Right renal cortex interstitium (tissue), 3 donors: ENCODE measurements at regions not wholly inside any gene's neighbourhood (a gene's known extent, or its start where the extent isn't known, plus 50 kb on each side); places are given as distances from the start of the nearest gene placed in this dataset.
A peak's percentile ranks its signal among the peaks of the same experiment; 100 is the strongest.

Experiments used
- DNase-seq, 3 donors: peaks; one replicate each; pipeline ENCODE4 v3.0.0-alpha.2; 2013; ENCODE audit warnings: low read depth in 3 of 3, low spot score in 2 of 3

- no peak for DNase-seq
Observed at GRCh38 chr5:148708854-148709253, 54.5 kb upstream of the HTR4 start.

DNA sequence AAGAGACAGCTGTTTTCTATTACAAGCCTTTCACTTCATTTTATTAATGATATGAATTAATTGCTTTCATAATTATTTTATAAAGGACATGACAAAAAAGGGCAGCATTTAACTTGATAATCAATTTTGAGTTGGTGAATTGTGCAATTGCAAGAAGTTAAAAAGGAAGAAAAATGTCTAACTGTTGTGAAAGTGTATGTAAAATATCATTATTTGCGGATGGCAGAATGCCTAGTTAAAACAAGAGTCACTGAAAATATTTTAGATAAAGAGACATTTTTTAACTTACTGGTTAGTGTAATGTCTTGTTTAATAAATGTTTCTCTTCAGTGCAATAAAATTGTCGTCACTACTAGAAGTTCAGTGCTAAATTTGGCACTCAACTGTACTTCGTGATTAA is 57.6 kb upstream of the HTR4 start:
- no peak for DNase-seq

- DNase-seq, result no peak
Observed at GRCh38 chr5:148713735-148714508, 59.6 kb upstream of the HTR4 start.

DNA sequence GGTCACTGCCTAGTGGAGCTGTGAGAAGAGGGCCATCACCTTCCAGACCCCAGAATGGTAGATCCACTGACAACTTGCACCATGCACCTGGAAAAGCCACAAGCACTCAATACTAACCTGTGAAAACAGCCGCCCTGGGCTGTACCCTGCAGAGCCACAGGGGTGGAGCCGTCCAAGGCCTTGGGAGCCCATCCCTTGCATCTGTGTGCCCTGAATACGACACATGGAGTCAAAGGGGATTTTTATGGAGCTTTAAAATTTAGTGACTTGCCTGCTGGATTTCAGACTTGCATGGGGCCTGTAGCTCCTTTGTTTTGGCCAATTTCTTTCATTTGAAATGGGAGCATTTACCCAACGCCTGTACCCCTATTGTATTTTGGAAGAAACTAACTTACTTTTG is 62.4 kb upstream of the HTR4 start:
- no peak for DNase-seq

GRCh38 chr5:148717668-148718067 is 63.3 kb upstream of the HTR4 start:
- no peak for DNase-seq

GRCh38 chr5:148719605-148720004 is 65.3 kb upstream of the HTR4 start:
- DNase-seq, result no peak

DNA sequence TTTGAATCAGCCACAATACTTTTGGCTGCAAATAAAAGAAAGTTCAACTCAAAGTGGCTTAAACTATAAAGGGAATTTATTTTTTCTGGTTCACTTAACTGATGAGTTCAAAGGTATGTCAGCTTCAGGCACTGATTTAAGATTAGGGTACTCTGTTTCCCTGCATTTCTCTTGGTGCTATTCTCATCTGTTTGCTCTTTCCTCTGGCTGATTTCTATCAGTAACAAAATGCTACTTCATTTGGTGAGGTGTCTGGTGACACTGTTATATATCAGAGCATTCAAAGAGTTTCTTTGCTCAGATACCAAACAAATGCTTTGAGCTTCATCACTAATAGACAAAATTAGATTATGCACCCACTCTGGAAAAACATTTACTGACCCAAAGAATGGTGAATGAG is 65.9 kb upstream of the HTR4 start:
- DNase-seq, result no peak

GRCh38 chr5:148723143-148723542 is 68.8 kb upstream of the HTR4 start:
- DNase-seq, result no peak

GRCh38 chr5:148725675-148726074 is 71.3 kb upstream of the HTR4 start:
- DNase-seq, result no peak

DNA sequence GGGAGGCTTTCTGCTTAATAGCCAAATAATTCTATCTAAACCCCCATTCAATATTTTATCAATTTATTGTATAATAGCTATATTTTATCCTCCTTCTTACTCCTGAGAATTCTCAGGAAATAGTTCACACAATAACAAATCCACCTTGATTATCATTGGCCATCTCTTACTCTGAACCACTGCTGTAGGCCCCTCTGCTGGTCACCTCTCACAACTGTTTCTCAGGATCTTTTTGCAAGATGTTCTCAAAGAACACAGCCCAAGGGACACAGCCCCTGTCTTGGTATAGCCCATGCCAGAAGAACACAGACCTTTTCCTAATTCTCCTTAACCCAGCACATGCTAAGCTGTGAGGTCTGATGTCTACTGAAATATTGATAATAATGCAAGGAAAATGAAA is 74.9 kb upstream of the HTR4 start:
- no peak for DNase-seq

DNA sequence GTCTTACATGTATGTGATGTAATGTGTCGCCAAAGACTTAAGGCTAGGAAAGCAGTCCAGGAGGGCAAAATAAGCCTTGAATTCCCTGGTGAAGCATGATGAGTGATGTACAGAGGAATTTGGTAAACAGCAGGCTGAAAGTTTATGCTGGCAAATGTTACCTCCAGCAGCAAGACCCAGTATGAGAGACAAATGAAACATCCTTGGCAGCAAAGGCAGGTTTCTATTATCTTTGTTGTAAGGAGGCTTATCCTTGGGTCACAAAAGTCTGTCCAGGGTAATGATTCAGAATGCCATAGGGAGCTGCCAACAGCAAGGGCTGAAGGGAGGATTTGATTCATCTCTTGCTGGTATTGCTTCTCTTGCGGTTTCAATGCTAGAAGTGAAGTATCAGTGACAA is 75.9 kb upstream of the HTR4 start:
- no peak for DNase-seq

- peak; percentile 63 to 65 (median 65) for DNase-seq
Observed at GRCh38 chr5:148730942-148731898, 76.9 kb upstream of the HTR4 start.

GRCh38 chr5:148732692-148733091 is 78.4 kb upstream of the HTR4 start:
- no peak for DNase-seq

- peak in 2 of 3 donors; percentile 46 to 55 for DNase-seq
Observed at GRCh38 chr5:148733601-148734438, 79.5 kb upstream of the HTR4 start.

DNA sequence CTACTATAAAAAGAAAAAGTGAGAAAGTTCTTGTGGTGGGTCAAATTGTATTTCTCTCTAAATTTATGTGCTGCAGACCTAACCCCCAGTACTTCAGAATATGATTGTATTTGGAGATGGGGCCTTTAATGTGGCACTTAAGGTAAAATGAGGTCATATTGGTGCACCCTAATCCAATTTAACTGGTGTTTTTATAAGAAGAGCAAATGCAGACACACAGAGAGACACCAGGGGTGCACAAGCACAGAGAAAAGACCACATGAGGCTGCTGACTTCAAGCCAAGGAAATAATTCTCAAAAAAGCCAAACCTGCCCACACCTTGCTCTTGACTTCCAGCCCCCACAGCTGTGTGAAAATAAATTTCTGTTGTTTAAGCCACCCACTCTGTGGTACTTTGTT is 80.2 kb upstream of the HTR4 start:
- DNase-seq, result no peak

- no peak for DNase-seq
Observed at GRCh38 chr5:148735301-148735835, 81.0 kb upstream of the HTR4 start.

GRCh38 chr5:148739023-148739422 is 84.7 kb upstream of the HTR4 start:
- DNase-seq, result no peak

DNA sequence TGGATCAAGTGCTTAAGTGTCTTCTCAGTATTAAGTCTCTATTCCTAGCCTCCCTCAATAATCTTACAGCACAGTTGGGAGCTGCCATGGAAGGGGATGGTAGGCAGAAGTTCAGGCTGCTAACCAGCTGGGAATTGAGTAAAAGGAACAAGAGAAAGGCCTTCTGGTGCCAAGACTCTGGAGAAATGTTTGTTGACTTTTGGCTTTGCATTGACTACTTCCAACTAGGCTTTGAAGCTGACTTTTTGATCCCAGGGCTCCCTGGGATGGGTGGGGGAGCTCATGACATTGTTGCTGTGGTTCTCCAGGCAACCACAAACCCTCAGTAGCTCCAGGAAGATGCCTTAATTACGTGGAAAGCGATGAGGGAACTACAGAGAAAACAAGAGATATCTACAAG is 85.2 kb upstream of the HTR4 start:
- no peak for DNase-seq

DNA sequence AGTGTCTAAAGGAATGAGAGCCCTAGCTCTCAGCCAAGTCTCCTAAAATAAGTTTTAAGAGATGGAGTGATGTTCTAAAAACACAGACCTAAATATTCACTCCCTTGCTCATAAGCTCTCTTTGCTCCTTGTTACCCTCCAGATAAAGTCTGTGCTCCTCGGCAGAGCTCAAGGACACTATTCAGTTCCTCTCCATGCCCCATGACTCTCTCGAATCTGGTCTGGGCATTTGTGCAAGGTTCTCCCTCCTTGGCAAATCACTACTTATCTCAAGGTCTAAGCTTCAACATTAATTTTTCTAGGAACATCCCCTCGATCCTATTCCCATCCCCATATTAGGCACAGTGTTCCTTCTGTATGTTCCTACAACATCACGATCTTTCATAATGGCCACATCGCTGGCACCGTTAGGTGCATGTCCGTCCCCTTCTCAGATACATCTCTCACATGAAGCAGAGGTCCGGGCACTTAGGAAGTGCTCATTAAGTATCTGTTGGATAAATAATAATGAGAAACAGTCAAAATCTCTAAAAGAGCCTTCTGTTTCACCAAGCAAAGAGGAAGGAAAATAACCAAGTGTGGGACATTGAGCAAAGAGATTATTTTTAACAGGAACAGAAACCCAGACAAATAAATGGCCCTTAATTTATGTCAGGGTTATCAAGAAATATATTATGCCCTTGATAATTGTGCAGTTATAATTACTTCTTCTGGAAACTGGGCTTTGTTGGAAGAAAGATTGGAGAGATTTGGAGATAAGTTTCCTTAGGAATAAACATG is 85.9 kb upstream of the HTR4 start:
- no peak for DNase-seq
